HG02763 (cell line): ENCODE measurements at regions not wholly inside any gene's neighbourhood (a gene's known extent, or its start where the extent isn't known, plus 50 kb on each side); places are given as distances from the start of the nearest gene placed in this dataset.
"Not testable (repeated sequence)": the region's sequence is repeated elsewhere in the genome, so short reads cannot be mapped to it uniquely, and the experiment has no call there.

ENCODE experiments used
- ATAC-seq: cut with Tn5 transposase; IDR thresholded peaks from one replicate; pipeline ENCODE4 v1.9.1; 2021; ENCODE audit warnings: mild to moderate bottlenecking, moderate library complexity; ENCODE audit not compliant: unreplicated experiment

- no peak for ATAC-seq
These were observed 601.8 kb downstream of the GATA3 start for GRCh38 chr10:8656261-8656660.

- no peak for ATAC-seq
These were observed 605.5 kb downstream of the GATA3 start for GRCh38 chr10:8659982-8660381.

- no peak for ATAC-seq
These were observed 607.4 kb downstream of the GATA3 start for GRCh38 chr10:8661886-8662285.

- ATAC-seq: no peak
These were observed 608.6 kb downstream of the GATA3 start for GRCh38 chr10:8663131-8663530.

GRCh38 chr10:8665322-8665721, 610.8 kb downstream of the GATA3 start:
- ATAC-seq: no peak

- ATAC-seq: no peak
These were observed 616.0 kb downstream of the GATA3 start for GRCh38 chr10:8670461-8670860.

- no peak for ATAC-seq
These were observed 619.7 kb downstream of the GATA3 start for GRCh38 chr10:8674230-8674629.

GRCh38 chr10:8677642-8678041, 623.2 kb downstream of the GATA3 start:
- ATAC-seq: no peak

GRCh38 chr10:8684916-8685315, 630.4 kb downstream of the GATA3 start:
- ATAC-seq: not testable (repeated sequence)

- no peak for ATAC-seq
These were observed 634.4 kb downstream of the GATA3 start for GRCh38 chr10:8688881-8689280.

- ATAC-seq: no peak
These were observed 637.1 kb downstream of the GATA3 start for GRCh38 chr10:8691498-8692017.

- not testable (repeated sequence) for ATAC-seq
These were observed 639.1 kb downstream of the GATA3 start for GRCh38 chr10:8693635-8694034.

- ATAC-seq: no peak
These were observed 642.3 kb downstream of the GATA3 start for GRCh38 chr10:8696746-8697145.

GRCh38 chr10:8700689-8701088, 646.2 kb downstream of the GATA3 start:
- no peak for ATAC-seq

- no peak for ATAC-seq
These were observed 647.7 kb downstream of the GATA3 start for GRCh38 chr10:8702181-8702580.

- ATAC-seq: no peak
These were observed 650.9 kb downstream of the GATA3 start for GRCh38 chr10:8705415-8705814.

GRCh38 chr10:8712656-8713055, 658.2 kb downstream of the GATA3 start:
- ATAC-seq: no peak

GRCh38 chr10:8719971-8720370, 665.5 kb downstream of the GATA3 start:
- no peak for ATAC-seq

GRCh38 chr10:8721650-8722049, 667.2 kb downstream of the GATA3 start:
- no peak for ATAC-seq

GRCh38 chr10:8722835-8723234, 668.3 kb downstream of the GATA3 start:
- no peak for ATAC-seq

GRCh38 chr10:8725343-8725742, 670.9 kb downstream of the GATA3 start:
- no peak for ATAC-seq

GRCh38 chr10:8726084-8726778, 671.7 kb downstream of the GATA3 start:
- no peak for ATAC-seq

GRCh38 chr10:8726779-8727084, 672.2 kb downstream of the GATA3 start:
- ATAC-seq: no peak
